ENCODE measurements at regions not wholly inside any gene's neighbourhood (a gene's known extent, or its start where the extent isn't known, plus 50 kb on each side); places are given as distances from the start of the nearest gene placed in this dataset.

DNA sequence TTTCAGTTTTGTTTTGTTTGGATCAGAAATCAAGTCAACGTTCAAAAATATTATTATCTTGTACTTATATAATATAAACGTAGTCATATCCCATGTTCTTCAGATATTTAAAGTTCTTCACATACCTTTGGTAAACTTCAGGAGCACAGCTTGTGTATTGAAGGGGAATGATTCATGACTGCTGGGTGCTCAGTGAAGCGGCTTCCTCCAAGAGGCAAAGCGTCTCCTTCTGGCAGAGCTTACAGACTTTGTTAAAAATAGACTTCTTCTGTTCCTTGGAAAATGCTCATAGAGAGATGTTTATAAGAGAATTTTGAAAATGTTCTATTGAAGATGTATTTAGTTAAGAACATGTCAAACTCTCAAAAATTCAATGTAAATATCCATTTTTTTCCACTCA is 155.6 kb upstream of the CNTNAP4 start:
- H3K27ac ChIP-seq (ENCODE audit: low read length) = no peak overlapping the region
- no peaks in the 10 kb centered on the region for H3K27me3 ChIP-seq (ENCODE audit: control insufficient read depth, insufficient read depth, low read length)
- in situ Hi-C loops (cut with HindIII; ENCODE audit: low pct_unique_long_range_greater_than_20kb, low sequenced_read_pairs) (no loop called here), intact Hi-C loops (cut with micrococcal nuclease; ENCODE audit: unreplicated experiment) (no loop called here)
- no peaks in the 10 kb centered on the region for H3K36me3 ChIP-seq (ENCODE audit: control insufficient read depth, insufficient read depth, low read length)
- ATAC-seq = no peak
- ChIA-PET CTCF (no interaction called here), POLR2A (no interaction called here)
- H3K4me3 ChIP-seq (ENCODE audit: low read depth in 2 of 2, low read length in 2 of 2) = no peak overlapping the region
- TF ChIP-seq SIN3A (IDR thresholded peaks at IDR 0.05; ENCODE audit: borderline replicate concordance, insufficient read depth, low read depth, low read length) (no peak), REST (IDR thresholded peaks at IDR 0.05; ENCODE audit: insufficient read depth in 1 of 2, low read depth in 2 of 2, low read length in 1 of 2) (no peak), TCF7L2 (IDR thresholded peaks at IDR 0.05; ENCODE audit: low read depth, low read length) (no peak), POLR2AphosphoS5 (IDR thresholded peaks at IDR 0.05; ENCODE audit: low read depth, low read length) (no peak)
- TF ChIP-seq, protein P1, sequence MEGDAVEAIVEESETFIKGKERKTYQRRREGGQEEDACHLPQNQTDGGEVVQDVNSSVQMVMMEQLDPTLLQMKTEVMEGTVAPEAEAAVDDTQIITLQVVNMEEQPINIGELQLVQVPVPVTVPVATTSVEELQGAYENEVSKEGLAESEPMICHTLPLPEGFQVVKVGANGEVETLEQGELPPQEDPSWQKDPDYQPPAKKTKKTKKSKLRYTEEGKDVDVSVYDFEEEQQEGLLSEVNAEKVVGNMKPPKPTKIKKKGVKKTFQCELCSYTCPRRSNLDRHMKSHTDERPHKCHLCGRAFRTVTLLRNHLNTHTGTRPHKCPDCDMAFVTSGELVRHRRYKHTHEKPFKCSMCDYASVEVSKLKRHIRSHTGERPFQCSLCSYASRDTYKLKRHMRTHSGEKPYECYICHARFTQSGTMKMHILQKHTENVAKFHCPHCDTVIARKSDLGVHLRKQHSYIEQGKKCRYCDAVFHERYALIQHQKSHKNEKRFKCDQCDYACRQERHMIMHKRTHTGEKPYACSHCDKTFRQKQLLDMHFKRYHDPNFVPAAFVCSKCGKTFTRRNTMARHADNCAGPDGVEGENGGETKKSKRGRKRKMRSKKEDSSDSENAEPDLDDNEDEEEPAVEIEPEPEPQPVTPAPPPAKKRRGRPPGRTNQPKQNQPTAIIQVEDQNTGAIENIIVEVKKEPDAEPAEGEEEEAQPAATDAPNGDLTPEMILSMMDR (IDR thresholded peaks at IDR 0.05) = no peak
- H3K9me3 ChIP-seq (ENCODE audit: control insufficient read depth, insufficient read depth, low read depth, low read length) = no peaks in the 10 kb centered on the region
- H3K4me1 ChIP-seq (ENCODE audit: control insufficient read depth, insufficient read depth, low read length) = no peaks in the 10 kb centered on the region
- no peak for DNase-seq (ENCODE audit: low read depth, low spot score)
- no TSS peak for BruUV-seq (replicated peaks)

DNA sequence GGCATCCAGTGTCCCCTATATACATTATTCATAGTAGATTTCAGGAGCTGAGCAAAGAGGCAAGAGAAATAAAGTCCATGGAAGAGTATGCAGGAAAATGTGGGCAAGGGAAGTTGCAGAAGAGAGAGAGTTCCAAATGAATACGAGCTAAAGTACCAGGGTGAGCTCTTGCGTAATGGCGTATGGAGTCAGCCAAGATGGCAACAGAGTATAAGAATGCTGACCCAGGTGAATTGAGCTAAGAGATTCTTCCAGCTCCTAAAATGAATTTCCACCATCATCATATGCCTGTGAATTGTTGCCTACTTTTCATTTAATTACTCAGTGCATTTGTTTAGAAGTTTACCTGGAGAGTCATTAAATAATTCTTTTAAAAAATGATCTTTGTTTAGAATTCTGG is 153.2 kb upstream of the CNTNAP4 start:
- CTCF ChIA-PET = no interaction called here
- H3K4me1 ChIP-seq (ENCODE audit: control insufficient read depth, insufficient read depth, low read length) = no peaks in the 10 kb centered on the region
- H3K27ac ChIP-seq (ENCODE audit: low read length) = no peak overlapping the region
- H3K4me3 ChIP-seq (ENCODE audit: low read depth in 2 of 2, low read length in 2 of 2) = no peak overlapping the region
- no peak for ATAC-seq
- TF ChIP-seq SIN3A (IDR thresholded peaks at IDR 0.05; ENCODE audit: borderline replicate concordance, insufficient read depth, low read depth, low read length) (no peak), REST (IDR thresholded peaks at IDR 0.05; ENCODE audit: insufficient read depth in 1 of 2, low read depth in 2 of 2, low read length in 1 of 2) (no peak), POLR2AphosphoS5 (IDR thresholded peaks at IDR 0.05; ENCODE audit: low read depth, low read length) (no peak), TCF7L2 (IDR thresholded peaks at IDR 0.05; ENCODE audit: low read depth, low read length) (no peak)
- TF ChIP-seq, protein P1 (IDR thresholded peaks at IDR 0.05) = no peak
- POLR2A ChIA-PET = no interaction called here
- H3K27me3 ChIP-seq (ENCODE audit: control insufficient read depth, insufficient read depth, low read length) = no peaks in the 10 kb centered on the region
- intact Hi-C loops (cut with micrococcal nuclease; ENCODE audit: unreplicated experiment) = no loop called here
- in situ Hi-C loops (cut with HindIII; ENCODE audit: low pct_unique_long_range_greater_than_20kb, low sequenced_read_pairs) = no loop called here
- BruUV-seq (replicated peaks) = no TSS peak
- DNase-seq (ENCODE audit: low read depth, low spot score) = no peak
- H3K36me3 ChIP-seq (ENCODE audit: control insufficient read depth, insufficient read depth, low read length) = no peaks in the 10 kb centered on the region
- no peaks in the 10 kb centered on the region for H3K9me3 ChIP-seq (ENCODE audit: control insufficient read depth, insufficient read depth, low read depth, low read length)
